CD8-positive, alpha-beta memory T cell (primary cell): ENCODE measurements at regions not wholly inside any gene's neighbourhood (a gene's known extent, or its start where the extent isn't known, plus 50 kb on each side); places are given as distances from the start of the nearest gene placed in this dataset.

Experiments used
- CTCF ChIA-PET: fragments of 350-600 bp; sonication (Branson Sonifier 250); formaldehyde crosslinking; loops from one replicate; lab custom pipeline; 2021; ENCODE audit warnings: antibody characterized with exemption; lab: Charles Lee
- POLR2A ChIA-PET: fragments of 350-600 bp; sonication (Branson Sonifier 250); formaldehyde crosslinking; loops from one replicate; lab custom pipeline; 2021; ENCODE audit warnings: antibody characterized with exemption; lab: Charles Lee
- DNase-seq, 5 donors: peaks; one replicate each; pipeline versions ENCODE4 v3.0.0 to v3.0.0-alpha.2; 2020 to 2022; ENCODE audit warnings: mixed read lengths in 1 of 5
- H3K27ac ChIP-seq: one replicate; pipeline ENCODE4 v1.7.0; 2013; ENCODE audit warnings: low read depth, mild to moderate bottlenecking, low read length, moderate library complexity
- H3K27me3 ChIP-seq: 2 replicates; pipeline ENCODE4 v1.7.0; 2013; ENCODE audit warnings: low read length, mild to moderate bottlenecking; ENCODE audit not compliant: insufficient read depth, poor library complexity, severe bottlenecking
- H3K36me3 ChIP-seq: 2 replicates; pipeline ENCODE4 v1.7.0; 2013; ENCODE audit warnings: mild to moderate bottlenecking, low read length, moderate library complexity; ENCODE audit not compliant: insufficient read depth
- H3K4me1 ChIP-seq: 2 replicates; pipeline ENCODE4 v1.7.0; 2013; ENCODE audit warnings: mild to moderate bottlenecking, low read length, moderate library complexity; ENCODE audit not compliant: insufficient read depth
- H3K4me3 ChIP-seq: 2 replicates; pipeline ENCODE4 v1.7.0; 2013; ENCODE audit warnings: mild to moderate bottlenecking, low read length
- H3K9me3 ChIP-seq: 2 replicates; pipeline ENCODE4 v1.7.0; 2013; ENCODE audit warnings: mild to moderate bottlenecking, low read length
- H3K27ac Mint-ChIP-seq, 8 donors: one replicate each; pipeline ENCODE4 v1.8.0; 2020 to 2021; ENCODE audit warnings: mixed read lengths in 8 of 8, mild to moderate bottlenecking in 6 of 8, inconsistent platforms in 3 of 8, moderate library complexity in 3 of 8
- H3K27me3 Mint-ChIP-seq, 2 donors: one replicate each; pipeline ENCODE4 v1.8.0; 2020 to 2021; ENCODE audit warnings: mixed read lengths in 2 of 2, mild to moderate bottlenecking in 1 of 2, moderate library complexity in 1 of 2
- H3K36me3 Mint-ChIP-seq, 3 donors: one replicate each; pipeline ENCODE4 v1.8.0; 2020 to 2021; ENCODE audit warnings: mixed read lengths in 3 of 3, inconsistent platforms in 1 of 3, mild to moderate bottlenecking in 1 of 3
- H3K4me1 Mint-ChIP-seq, 3 donors: one replicate each; pipeline ENCODE4 v1.8.0; 2020 to 2021; ENCODE audit warnings: mixed read lengths in 3 of 3, inconsistent platforms in 1 of 3, mild to moderate bottlenecking in 1 of 3
- H3K4me3 Mint-ChIP-seq, 7 donors: one replicate each; pipeline ENCODE4 v1.8.0; 2020 to 2021; ENCODE audit warnings: mixed read lengths in 7 of 7, mild to moderate bottlenecking in 6 of 7, moderate library complexity in 4 of 7, inconsistent platforms in 2 of 7
- H3K9me3 Mint-ChIP-seq, 5 donors: one replicate each; pipeline ENCODE4 v1.8.0; 2020 to 2022; ENCODE audit warnings: mixed read lengths in 5 of 5, mild to moderate bottlenecking in 3 of 5, moderate library complexity in 2 of 5, inconsistent platforms in 1 of 5

DNA sequence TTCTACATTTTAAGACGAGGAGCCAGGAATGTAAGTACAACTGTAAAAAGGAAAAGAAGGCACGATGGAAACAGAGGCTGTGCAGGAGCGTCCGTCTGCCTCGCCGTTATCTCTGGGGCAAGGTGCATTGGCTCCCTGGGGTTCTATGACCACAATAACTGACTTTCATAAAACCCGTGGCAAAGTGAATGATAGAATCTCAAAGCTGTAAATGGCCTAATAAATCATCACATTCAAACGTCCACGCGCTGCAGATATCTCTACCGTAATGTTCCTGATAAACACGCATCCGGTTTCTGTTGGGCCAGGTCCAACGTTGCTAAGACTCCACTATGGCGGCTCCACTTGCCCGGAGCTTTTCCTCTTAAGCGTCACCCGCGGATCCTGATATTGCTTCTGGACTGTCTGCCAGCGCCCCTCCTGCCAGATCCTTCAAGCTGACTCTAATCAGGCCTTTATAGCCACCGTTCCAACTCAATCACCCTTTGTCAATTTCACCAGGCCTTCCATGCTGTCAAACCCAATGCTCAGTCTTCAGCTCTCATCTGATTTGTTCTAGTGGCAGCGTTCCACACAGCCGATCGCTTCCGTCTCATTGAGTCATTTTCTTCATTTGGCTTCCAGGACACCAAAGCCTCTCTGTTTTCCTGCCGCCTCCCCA lies 265.6 kb upstream of the FOXK1 start:
- Mint-ChIP-seq H3K27me3 (peaks cover 2 to 3% of the 10 kb centered on the region in 2 donors), H3K4me1 (no peaks in the 10 kb centered on the region), H3K4me3 (peak overlapping the region in 2 of 7 donors; percentile 5 to 53), H3K36me3 (peaks cover 0 to 3% (median 0%) of the 10 kb centered on the region in 3 donors), H3K9me3 (peaks cover 5 to 22% (median 15%) of the 10 kb centered on the region in 5 donors), H3K27ac (no peak overlapping the region)
- DNase-seq: no peak
- CTCF ChIA-PET: no interaction called here
- POLR2A ChIA-PET: no interaction called here
- H3K27ac ChIP-seq: no peak overlapping the region
- no peaks in the 10 kb centered on the region for H3K27me3 ChIP-seq
- no peaks in the 10 kb centered on the region for H3K9me3 ChIP-seq
- H3K4me1 ChIP-seq: no peaks in the 10 kb centered on the region
- H3K4me3 ChIP-seq: no peak overlapping the region
- no peaks in the 10 kb centered on the region for H3K36me3 ChIP-seq

DNA sequence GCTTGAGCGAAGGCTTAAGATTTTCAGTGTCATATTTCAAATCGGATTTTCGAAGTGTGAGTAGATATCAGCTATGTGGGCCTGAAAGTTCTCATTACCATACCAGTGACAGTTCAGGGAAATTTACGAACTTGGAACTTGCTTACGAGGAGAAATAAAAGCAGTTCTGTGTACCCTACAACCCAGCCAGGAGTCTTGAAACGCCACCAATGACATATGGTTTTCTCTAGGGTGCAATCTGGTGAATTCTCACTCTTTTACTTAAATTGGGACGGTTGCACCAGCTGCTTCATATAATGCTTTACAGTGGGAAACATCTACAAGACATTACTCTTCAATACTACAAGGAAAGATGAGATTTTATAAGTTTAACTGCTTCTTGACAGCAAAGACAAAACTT lies 253.6 kb upstream of the FOXK1 start:
- DNase-seq: no peak

DNA sequence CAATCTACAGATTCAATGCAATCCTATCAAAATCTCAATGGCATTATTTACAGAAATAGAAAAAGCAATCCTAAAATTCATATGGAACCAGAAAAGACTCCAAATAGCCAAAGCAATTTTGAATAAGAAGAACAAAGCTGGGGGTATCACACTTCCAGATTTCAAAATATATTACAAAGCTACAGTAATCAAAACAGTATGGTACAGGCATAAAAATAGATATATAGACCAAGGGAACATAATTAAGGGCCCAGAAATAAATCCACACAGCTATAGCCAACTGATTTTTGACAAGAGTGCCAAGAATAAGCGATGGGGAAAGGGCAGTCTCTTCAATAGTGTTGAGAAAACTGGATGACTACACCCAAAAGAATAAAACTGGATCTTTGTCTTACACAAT lies 251.9 kb upstream of the FOXK1 start:
- no peaks in the 10 kb centered on the region for H3K36me3 ChIP-seq
- no peaks in the 10 kb centered on the region for H3K27me3 ChIP-seq
- H3K4me3 ChIP-seq: no peak overlapping the region
- Mint-ChIP-seq H3K27ac (no peak overlapping the region), H3K27me3 (peaks cover 6 to 16% of the 10 kb centered on the region in 2 donors), H3K4me3 (no peak overlapping the region), H3K4me1 (no peaks in the 10 kb centered on the region), H3K9me3 (peaks cover 4 to 12% (median 7%) of the 10 kb centered on the region in 5 donors), H3K36me3 (peaks cover 0 to 3% (median 0%) of the 10 kb centered on the region in 3 donors)
- POLR2A ChIA-PET: no interaction called here
- CTCF ChIA-PET: no interaction called here
- H3K4me1 ChIP-seq: no peaks in the 10 kb centered on the region
- no peak for DNase-seq
- H3K9me3 ChIP-seq: no peaks in the 10 kb centered on the region
- H3K27ac ChIP-seq: no peak overlapping the region

More for the DNA sequence above, 253.6 kb upstream of the FOXK1 start:
- no peaks in the 10 kb centered on the region for H3K9me3 ChIP-seq
- H3K27me3 ChIP-seq: no peaks in the 10 kb centered on the region
- no peak overlapping the region for H3K4me3 ChIP-seq
- Mint-ChIP-seq H3K27me3 (peaks cover 8 to 13% of the 10 kb centered on the region in 2 donors), H3K4me3 (no peak overlapping the region), H3K9me3 (peaks cover 6 to 12% (median 8%) of the 10 kb centered on the region in 5 donors), H3K36me3 (peaks cover 0 to 3% (median 0%) of the 10 kb centered on the region in 3 donors), H3K27ac (no peak overlapping the region), H3K4me1 (no peaks in the 10 kb centered on the region)
- H3K4me1 ChIP-seq: no peaks in the 10 kb centered on the region
- no peaks in the 10 kb centered on the region for H3K36me3 ChIP-seq
- no peak overlapping the region for H3K27ac ChIP-seq
- ChIA-PET POLR2A (no interaction called here), CTCF (no interaction called here)

DNA sequence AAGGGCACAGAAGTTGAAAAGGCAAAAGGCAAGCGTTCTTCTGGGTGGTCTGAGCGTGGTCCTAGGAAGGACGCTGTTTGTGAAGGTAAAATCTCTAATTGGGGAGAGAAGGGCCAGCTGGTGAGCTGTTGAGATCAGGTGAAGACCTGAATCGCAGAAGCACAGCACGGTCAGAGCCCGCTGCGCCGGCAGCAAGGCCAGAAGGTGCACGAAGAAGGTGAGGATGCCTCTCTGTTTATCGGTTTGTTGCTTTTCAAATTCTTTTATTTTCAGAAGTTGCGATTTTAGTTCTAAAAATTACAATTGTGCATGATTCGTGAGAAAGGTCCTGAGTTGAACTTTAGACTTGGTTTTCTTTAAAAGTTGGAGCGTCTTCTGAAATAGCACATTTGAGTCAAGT lies 247.8 kb upstream of the FOXK1 start:
- CTCF ChIA-PET: no interaction called here

DNA sequence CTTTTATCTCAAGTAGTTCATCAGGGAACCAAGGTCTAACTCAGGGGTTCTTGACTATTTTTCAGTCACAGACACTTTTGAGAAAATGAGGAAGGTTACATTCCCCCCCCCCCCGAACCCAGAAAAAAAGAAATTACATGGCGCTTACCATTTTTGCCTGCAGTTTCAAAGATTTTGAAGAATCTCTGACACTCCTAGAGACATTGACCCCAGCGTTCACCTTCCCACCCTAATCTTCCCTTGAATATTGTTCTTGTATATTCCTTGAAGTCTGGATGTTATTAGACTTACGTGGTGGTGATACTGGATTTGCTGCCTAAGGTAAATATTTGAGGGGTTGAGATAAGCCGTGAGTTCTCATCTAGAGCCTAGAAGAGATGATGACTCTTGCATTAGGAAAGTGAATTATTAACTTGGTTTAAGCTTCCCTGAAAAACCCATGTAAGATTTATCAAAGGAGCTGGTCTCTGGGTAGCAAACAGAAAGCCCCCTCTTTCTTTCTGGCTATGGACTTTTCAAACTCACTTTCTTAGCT lies 245.7 kb upstream of the FOXK1 start:
- no peak overlapping the region for H3K4me3 ChIP-seq
- H3K27me3 Mint-ChIP-seq: peaks cover 6% of the 10 kb centered on the region in 2 donors
- no peak overlapping the region for H3K27ac Mint-ChIP-seq
- H3K27me3 ChIP-seq: no peaks in the 10 kb centered on the region
- CTCF ChIA-PET: no interaction called here
- H3K36me3 ChIP-seq: no peaks in the 10 kb centered on the region
- H3K4me3 Mint-ChIP-seq: no peak overlapping the region
- no peak overlapping the region for H3K27ac ChIP-seq
- H3K4me1 ChIP-seq: no peaks in the 10 kb centered on the region
- H3K9me3 Mint-ChIP-seq: peaks cover 0 to 6% (median 0%) of the 10 kb centered on the region in 5 donors
- no peak for DNase-seq
- H3K36me3 Mint-ChIP-seq: no peaks in the 10 kb centered on the region
- POLR2A ChIA-PET: no interaction called here
- no peaks in the 10 kb centered on the region for H3K4me1 Mint-ChIP-seq
- no peaks in the 10 kb centered on the region for H3K9me3 ChIP-seq

More for the DNA sequence above, 247.8 kb upstream of the FOXK1 start:
- H3K4me1 Mint-ChIP-seq: no peaks in the 10 kb centered on the region
- H3K36me3 ChIP-seq: no peaks in the 10 kb centered on the region
- H3K9me3 ChIP-seq: no peaks in the 10 kb centered on the region
- no peak overlapping the region for H3K27ac Mint-ChIP-seq
- DNase-seq: no peak
- no peak overlapping the region for H3K4me3 Mint-ChIP-seq
- no peaks in the 10 kb centered on the region for H3K36me3 Mint-ChIP-seq
- no peak overlapping the region for H3K4me3 ChIP-seq
- no peak overlapping the region for H3K27ac ChIP-seq
- POLR2A ChIA-PET: no interaction called here
- no peaks in the 10 kb centered on the region for H3K27me3 ChIP-seq
- H3K27me3 Mint-ChIP-seq: peaks cover 5 to 6% of the 10 kb centered on the region in 2 donors
- peaks cover 0 to 12% (median 7%) of the 10 kb centered on the region in 5 donors for H3K9me3 Mint-ChIP-seq
- H3K4me1 ChIP-seq: no peaks in the 10 kb centered on the region

DNA sequence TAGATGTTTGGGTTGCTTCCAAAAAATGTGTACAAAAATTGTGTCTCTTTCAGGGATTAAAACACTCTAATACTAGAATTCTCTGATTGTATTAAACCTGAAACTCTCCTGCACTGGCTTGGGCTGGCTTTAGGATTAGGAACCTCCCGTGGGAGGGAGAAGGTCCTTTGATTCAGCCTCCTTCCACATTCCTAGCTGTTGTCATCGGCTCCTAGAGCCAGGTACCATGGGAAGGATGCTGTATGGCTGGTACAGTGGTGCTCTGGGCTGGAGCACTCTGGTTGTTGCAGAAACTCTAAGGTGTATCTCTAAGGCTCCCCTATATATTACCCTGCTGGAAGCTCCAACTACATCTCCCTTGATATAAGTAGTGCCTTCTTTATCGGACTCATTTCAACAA lies 245.2 kb upstream of the FOXK1 start:
- Histone ChIP-seq H3K4me1 (no peaks in the 10 kb centered on the region), H3K9me3 (no peaks in the 10 kb centered on the region), H3K36me3 (no peaks in the 10 kb centered on the region), H3K4me3 (no peak overlapping the region), H3K27ac (no peak overlapping the region), H3K27me3 (no peaks in the 10 kb centered on the region)
- Mint-ChIP-seq H3K36me3 (no peaks in the 10 kb centered on the region), H3K27me3 (peaks cover 6% of the 10 kb centered on the region in 2 donors), H3K9me3 (peaks cover 0 to 3% (median 0%) of the 10 kb centered on the region in 5 donors), H3K4me3 (no peak overlapping the region), H3K4me1 (no peaks in the 10 kb centered on the region), H3K27ac (no peak overlapping the region)
- ChIA-PET CTCF (no interaction called here), POLR2A (no interaction called here)
- DNase-seq: no peak

DNA sequence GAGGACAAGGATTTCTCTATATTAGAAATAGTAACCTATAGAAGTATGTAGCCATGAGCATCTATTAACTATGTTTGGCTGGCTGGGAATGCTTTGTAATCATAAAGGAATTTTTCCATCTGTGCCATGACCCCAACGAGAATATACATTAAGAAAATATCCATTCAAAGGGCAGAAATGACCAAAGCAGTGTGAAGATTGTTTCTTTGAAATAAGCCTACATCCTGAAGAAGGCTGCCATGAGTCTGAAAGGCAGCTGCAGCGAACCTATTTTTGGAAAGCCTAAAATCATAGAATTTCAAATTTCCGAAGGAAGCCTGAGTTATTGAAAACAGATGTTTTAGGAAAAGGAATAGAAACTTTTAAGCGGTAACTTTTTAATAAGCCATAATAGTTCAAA lies 244.2 kb upstream of the FOXK1 start:
- Histone ChIP-seq H3K27me3 (no peaks in the 10 kb centered on the region), H3K4me3 (no peak overlapping the region), H3K36me3 (no peaks in the 10 kb centered on the region), H3K4me1 (no peaks in the 10 kb centered on the region), H3K9me3 (no peaks in the 10 kb centered on the region), H3K27ac (no peak overlapping the region)
- CTCF ChIA-PET: no interaction called here
- Mint-ChIP-seq H3K27ac (no peak overlapping the region), H3K36me3 (no peaks in the 10 kb centered on the region), H3K27me3 (peaks cover 6% of the 10 kb centered on the region in 2 donors), H3K9me3 (no peaks in the 10 kb centered on the region), H3K4me1 (no peaks in the 10 kb centered on the region), H3K4me3 (no peak overlapping the region)
- POLR2A ChIA-PET: no interaction called here
- DNase-seq: no peak

DNA sequence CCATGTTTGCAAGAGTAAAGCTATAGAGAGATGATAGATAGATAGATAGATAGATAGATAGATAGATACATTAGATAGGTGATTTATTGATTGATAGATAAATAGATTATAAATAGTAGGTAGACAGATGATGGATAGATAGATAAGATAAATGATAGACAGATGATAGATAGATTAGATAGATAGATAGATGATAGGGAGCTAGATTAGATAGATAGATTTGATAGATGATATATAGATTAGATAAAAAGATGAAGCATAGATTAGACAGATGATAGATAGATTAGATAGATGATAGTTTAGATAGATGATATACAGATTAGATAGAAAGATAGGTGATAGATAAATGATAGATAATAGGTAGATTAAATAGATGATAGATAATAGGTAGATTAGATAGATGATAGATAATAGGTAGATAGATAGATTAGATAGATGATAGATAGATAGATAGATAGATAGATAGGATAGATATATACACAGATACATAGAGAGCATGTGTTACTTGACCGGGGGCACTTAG lies 243.3 kb upstream of the FOXK1 start:
- Histone ChIP-seq H3K4me1 (no peaks in the 10 kb centered on the region), H3K27me3 (no peaks in the 10 kb centered on the region), H3K4me3 (no peak overlapping the region), H3K27ac (no peak overlapping the region), H3K9me3 (no peaks in the 10 kb centered on the region), H3K36me3 (no peaks in the 10 kb centered on the region)
- H3K36me3 Mint-ChIP-seq: no peaks in the 10 kb centered on the region
- H3K9me3 Mint-ChIP-seq: peaks cover 0 to under 1% (median 0%) of the 10 kb centered on the region in 5 donors
- ChIA-PET POLR2A (no interaction called here), CTCF (no interaction called here)
- H3K27ac Mint-ChIP-seq: no peak overlapping the region
- H3K27me3 Mint-ChIP-seq: peaks cover 5 to 6% of the 10 kb centered on the region in 2 donors
- no peaks in the 10 kb centered on the region for H3K4me1 Mint-ChIP-seq
- no peak overlapping the region for H3K4me3 Mint-ChIP-seq
- no peak for DNase-seq
